Transverse colon (tissue), 4 donors: ENCODE measurements at regions not wholly inside any gene's neighbourhood (a gene's known extent, or its start where the extent isn't known, plus 50 kb on each side); places are given as distances from the start of the nearest gene placed in this dataset.
"Not testable (repeated sequence)": the region's sequence is repeated elsewhere in the genome, so short reads cannot be mapped to it uniquely, and the experiment has no call there.

Experiments
- DNase-seq: peaks from one replicate; pipeline ENCODE4 v3.0.0-alpha.2; 2019
- H3K27ac ChIP-seq, 4 donors: fragments of 200-600 bp; sonication (generic); 2 replicates each; pipeline ENCODE4 v1.5.1; 2016 to 2018; ENCODE audit warnings: inconsistent platforms in 4 of 4
- H3K27me3 ChIP-seq: fragments of 200-600 bp; sonication (generic); 2 replicates; pipeline ENCODE4 v1.5.1; 2017; ENCODE audit warnings: inconsistent platforms
- H3K36me3 ChIP-seq, 4 donors: fragments of 200-600 bp; sonication (generic); 2 replicates each; pipeline ENCODE4 v1.5.1; 2017 to 2019; ENCODE audit warnings: inconsistent platforms in 4 of 4
- H3K4me1 ChIP-seq, 4 donors: fragments of 200-600 bp; sonication (generic); 2 replicates each; pipeline ENCODE4 v1.5.1; 2017 to 2020; ENCODE audit warnings: inconsistent platforms in 4 of 4
- H3K4me3 ChIP-seq, 4 donors: fragments of 200-600 bp; sonication (generic); 1 replicate in 1 of 4; 2 replicates in 3 of 4; pipeline versions ENCODE4 v1.5.1 to v1.6.1; 2017 to 2019; ENCODE audit warnings: inconsistent platforms in 4 of 4
- H3K9me3 ChIP-seq, 2 donors: fragments of 200-600 bp; sonication (generic); 2 replicates each; pipeline ENCODE4 v1.5.1; 2017 to 2019; ENCODE audit warnings: inconsistent platforms in 2 of 2
- EP300 ChIP-seq: sonication (generic); formaldehyde crosslinking; IDR thresholded peaks from one replicate; pipeline ENCODE4 v1.6.1; 2017; ENCODE audit warnings: antibody characterized with exemption, low read depth
- POLR2A ChIP-seq: fragments of 450-650 bp; IDR thresholded peaks from one replicate; pipeline ENCODE4 v1.6.1; 2016; ENCODE audit warnings: antibody characterized with exemption, mild to moderate bottlenecking, moderate library complexity
- POLR2AphosphoS5 ChIP-seq, 3 donors: sonication (generic); formaldehyde crosslinking; IDR thresholded peaks; one replicate each; pipeline ENCODE4 v1.6.1; 2016; ENCODE audit warnings: antibody characterized with exemption in 3 of 3
- WGBS, 2 donors: methylation state at CpG; one replicate each; pipeline ENCODE4 v1.1.5; 2018; ENCODE audit warnings: low coverage in 1 of 2; 5-methylcytosine and 5-hydroxymethylcytosine counted together
- in situ Hi-C, 4 donors: fragments of 200-750 bp; cut with MboI; loops; one replicate each; pipeline versions ENCODE4 v1.15.0 to v1.15.1; 2017; ENCODE audit warnings: low sequenced_read_pairs in 3 of 4, low pct_ligation_motif_present in 1 of 4, low pct_unique_long_range_greater_than_20kb in 1 of 4
- intact Hi-C: fragments of 100-400 bp; cut with DNase I; formaldehyde crosslinking; loops from one replicate; pipeline ENCODE4 v1.15.1; 2023; ENCODE audit warnings: low total_unique reads
- TF ChIP-seq, protein P1 (sequence below), 5 experiments: fragments of 200-600 bp in 3 of 5; fragments of 450-650 bp in 2 of 5; sonication (generic) in 3 of 5; IDR thresholded peaks; 1 replicate in 2 of 5; 2 replicates in 3 of 5; pipeline ENCODE4 v1.5.1; 2016 to 2017; ENCODE audit warnings: antibody characterized with exemption in 5 of 5, inconsistent platforms in 3 of 5, mild to moderate bottlenecking in 2 of 5, moderate library complexity in 1 of 5

DNA sequence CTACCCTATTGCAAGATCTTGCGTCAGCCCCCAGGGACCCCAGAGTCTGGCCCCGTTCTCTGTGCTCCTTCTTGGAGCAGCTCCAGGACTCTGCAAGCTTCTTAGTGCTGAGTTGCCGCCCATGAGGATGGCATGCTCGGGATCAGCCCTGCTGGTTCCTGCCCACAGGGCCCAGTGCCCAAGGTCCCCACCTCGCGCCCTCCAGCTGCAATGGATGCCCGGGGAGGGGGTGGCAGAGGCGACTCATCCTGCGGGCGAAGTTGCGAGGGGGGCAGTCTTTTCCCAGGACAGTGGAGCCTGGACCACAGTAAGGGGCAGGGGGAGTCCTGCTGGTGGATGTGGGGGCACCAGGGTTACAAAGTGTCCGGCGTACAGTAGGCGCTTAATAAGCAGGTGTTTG, 261.9 kb downstream of the BCL2 start:
- intact Hi-C loops (no loop called here), in situ Hi-C loops (no loop called here)
- WGBS, 2 donors: 93% methylated on average over 11 of the region's 14 CpGs; no CpG with 5 or more reads in 1 of the 2 donors

DNA sequence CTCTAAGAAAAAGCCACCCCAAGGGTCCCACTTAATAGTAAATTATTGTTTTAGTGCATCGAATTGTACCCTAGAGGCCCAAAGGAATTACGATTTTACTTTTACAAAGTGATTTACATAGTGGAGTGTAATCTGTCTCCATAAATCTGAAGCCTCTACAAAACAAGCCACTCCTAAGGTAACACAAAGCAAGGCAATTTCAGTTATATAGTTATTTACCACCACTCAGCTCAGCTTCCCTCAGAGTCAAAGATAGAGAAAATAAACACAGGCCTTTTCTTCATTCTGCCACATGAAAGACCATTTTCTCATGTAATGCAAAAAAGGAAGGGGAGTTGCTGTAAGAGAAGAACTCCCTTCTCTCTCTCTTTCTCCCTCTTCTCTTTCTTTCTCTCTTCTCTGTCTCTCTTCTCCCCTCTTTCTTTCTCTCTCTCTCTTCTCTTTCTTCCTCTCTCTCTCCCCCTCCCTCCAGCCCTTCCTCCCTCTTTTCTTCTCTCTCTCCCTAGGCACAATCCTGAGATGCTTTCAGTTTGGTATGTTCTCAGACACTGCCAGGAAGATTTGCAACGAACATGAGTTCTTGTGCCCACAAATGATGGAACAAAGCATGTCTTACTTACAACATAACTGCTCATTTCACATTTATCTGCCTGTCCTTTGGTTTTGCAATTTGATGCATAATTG, 264.5 kb downstream of the BCL2 start:
- no peaks in the 10 kb centered on the region for H3K27me3 ChIP-seq
- intact Hi-C loops (no loop called here), in situ Hi-C loops (no loop called here)
- H3K36me3 ChIP-seq: no peaks in the 10 kb centered on the region
- peaks cover 0 to 6% (median 0%) of the 10 kb centered on the region in 4 donors for H3K4me1 ChIP-seq
- H3K9me3 ChIP-seq: no peaks in the 10 kb centered on the region
- 48 to 51% methylated on average over 3 of the region's 3 CpGs for whole genome bisulfite sequencing, 2 donors
- TF ChIP-seq, protein P1, sequence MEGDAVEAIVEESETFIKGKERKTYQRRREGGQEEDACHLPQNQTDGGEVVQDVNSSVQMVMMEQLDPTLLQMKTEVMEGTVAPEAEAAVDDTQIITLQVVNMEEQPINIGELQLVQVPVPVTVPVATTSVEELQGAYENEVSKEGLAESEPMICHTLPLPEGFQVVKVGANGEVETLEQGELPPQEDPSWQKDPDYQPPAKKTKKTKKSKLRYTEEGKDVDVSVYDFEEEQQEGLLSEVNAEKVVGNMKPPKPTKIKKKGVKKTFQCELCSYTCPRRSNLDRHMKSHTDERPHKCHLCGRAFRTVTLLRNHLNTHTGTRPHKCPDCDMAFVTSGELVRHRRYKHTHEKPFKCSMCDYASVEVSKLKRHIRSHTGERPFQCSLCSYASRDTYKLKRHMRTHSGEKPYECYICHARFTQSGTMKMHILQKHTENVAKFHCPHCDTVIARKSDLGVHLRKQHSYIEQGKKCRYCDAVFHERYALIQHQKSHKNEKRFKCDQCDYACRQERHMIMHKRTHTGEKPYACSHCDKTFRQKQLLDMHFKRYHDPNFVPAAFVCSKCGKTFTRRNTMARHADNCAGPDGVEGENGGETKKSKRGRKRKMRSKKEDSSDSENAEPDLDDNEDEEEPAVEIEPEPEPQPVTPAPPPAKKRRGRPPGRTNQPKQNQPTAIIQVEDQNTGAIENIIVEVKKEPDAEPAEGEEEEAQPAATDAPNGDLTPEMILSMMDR (IDR thresholded peaks at IDR 0.05): no peak
- no peak for TF ChIP-seq POLR2A
- TF ChIP-seq EP300: no peak
- TF ChIP-seq POLR2AphosphoS5 (IDR thresholded peaks at IDR 0.05): no peak
- no peak for DNase-seq
- H3K4me3 ChIP-seq: no peak overlapping the region
- H3K27ac ChIP-seq: peak overlapping the region in 1 of 4 donors; percentile 20

More for the DNA sequence above, 261.9 kb downstream of the BCL2 start:
- no peak for DNase-seq
- Histone ChIP-seq H3K36me3 (no peaks in the 10 kb centered on the region), H3K27me3 (no peaks in the 10 kb centered on the region), H3K4me1 (peaks cover 0 to 6% (median 0%) of the 10 kb centered on the region in 4 donors), H3K27ac (no peak overlapping the region), H3K4me3 (no peak overlapping the region), H3K9me3 (no peaks in the 10 kb centered on the region)
- TF ChIP-seq, protein P1 (IDR thresholded peaks at IDR 0.05): no peak
- TF ChIP-seq POLR2A (no peak), POLR2AphosphoS5 (IDR thresholded peaks at IDR 0.05) (no peak), EP300 (no peak)

GRCh38 chr18:63051928-63052327, 267.6 kb downstream of the BCL2 start:
- no peak for DNase-seq
- no peaks in the 10 kb centered on the region for H3K36me3 ChIP-seq
- in situ Hi-C loops (no loop called here), intact Hi-C loops (no loop called here)
- peaks cover 0 to 6% (median 0%) of the 10 kb centered on the region in 4 donors for H3K4me1 ChIP-seq
- TF ChIP-seq POLR2AphosphoS5 (IDR thresholded peaks at IDR 0.05) (no peak), POLR2A (no peak), EP300 (no peak)
- TF ChIP-seq, protein P1 (IDR thresholded peaks at IDR 0.05): no peak
- no peak overlapping the region for H3K4me3 ChIP-seq
- H3K27ac ChIP-seq: no peak overlapping the region
- H3K27me3 ChIP-seq: no peaks in the 10 kb centered on the region
- no peaks in the 10 kb centered on the region for H3K9me3 ChIP-seq
- 71 to 86% methylated on average over 1 to 3 of the region's 3 CpGs for WGBS, 2 donors

DNA sequence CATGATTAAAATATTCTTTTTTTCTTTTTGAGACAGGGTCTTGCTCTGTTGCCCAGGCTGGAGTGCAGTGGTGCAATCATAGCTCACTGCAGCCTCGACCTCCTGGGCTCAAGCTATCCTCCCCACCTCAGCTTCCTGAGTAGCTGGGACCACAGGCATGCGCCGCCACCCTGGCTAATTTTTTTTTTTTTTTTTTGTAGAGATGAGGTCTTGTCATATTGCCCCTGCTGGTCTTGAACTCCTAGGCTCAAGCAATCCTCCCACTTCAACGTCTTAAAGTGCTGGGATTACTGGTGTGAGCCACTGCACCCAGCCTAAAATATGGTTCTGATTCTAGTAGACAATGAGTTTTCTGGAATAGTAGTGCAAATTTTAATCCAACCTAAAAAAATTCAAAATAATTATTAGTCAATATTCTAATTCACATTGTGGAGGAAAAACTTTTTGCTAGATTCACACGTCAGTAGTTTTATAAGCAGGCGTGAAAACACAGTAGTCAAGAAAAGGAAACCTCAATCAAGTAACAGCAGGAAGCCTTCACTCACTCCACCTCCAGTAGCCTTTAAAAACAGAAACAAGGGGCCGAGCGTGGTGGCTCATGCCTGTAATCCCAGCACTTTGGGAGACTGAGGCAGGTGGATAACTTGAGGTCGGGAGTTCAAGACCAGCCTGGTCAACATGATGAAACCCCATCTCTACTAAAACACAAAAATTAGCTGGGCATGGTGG, 268.7 kb downstream of the BCL2 start:
- H3K4me1 ChIP-seq, H3K27me3 ChIP-seq, H3K27ac ChIP-seq, intact Hi-C loops, H3K4me3 ChIP-seq, H3K9me3 ChIP-seq, H3K36me3 ChIP-seq, in situ Hi-C loops, DNase-seq: not testable (repeated sequence)
- WGBS, 2 donors: 71 to 74% methylated on average over 9 of the region's 9 CpGs
